BE2C (cell line): ENCODE measurements at regions not wholly inside any gene's neighbourhood (a gene's known extent, or its start where the extent isn't known, plus 50 kb on each side); places are given as distances from the start of the nearest gene placed in this dataset.

Source experiments
- DNase-seq: peaks from one replicate; pipeline ENCODE4 v3.0.0-alpha.2; 2020
- H3K27me3 ChIP-seq: fragments of 250-450 bp; sonication (Bioruptor Pico); 2 replicates; pipeline ENCODE4 v1.5.1; 2020; ENCODE audit warnings: mild to moderate bottlenecking
- H3K36me3 ChIP-seq: fragments of 250-450 bp; sonication (Bioruptor Pico); 2 replicates; pipeline ENCODE4 v1.5.1; 2020; ENCODE audit warnings: mild to moderate bottlenecking
- H3K4me1 ChIP-seq: fragments of 250-450 bp; sonication (Bioruptor Pico); 2 replicates; pipeline ENCODE4 v1.5.1; 2020
- H3K4me3 ChIP-seq: 2 replicates; pipeline ENCODE4 v1.5.1; 2011; ENCODE audit warnings: low read depth, low read length
- H3K9me3 ChIP-seq: fragments of 250-450 bp; sonication (Bioruptor Pico); 2 replicates; pipeline ENCODE4 v1.5.1; 2020
- TF ChIP-seq, protein P1 (sequence below): IDR thresholded peaks from 2 replicates; pipeline ENCODE4 v1.5.1; 2012; ENCODE audit warnings: mild to moderate bottlenecking, low read depth, low read length

DNA sequence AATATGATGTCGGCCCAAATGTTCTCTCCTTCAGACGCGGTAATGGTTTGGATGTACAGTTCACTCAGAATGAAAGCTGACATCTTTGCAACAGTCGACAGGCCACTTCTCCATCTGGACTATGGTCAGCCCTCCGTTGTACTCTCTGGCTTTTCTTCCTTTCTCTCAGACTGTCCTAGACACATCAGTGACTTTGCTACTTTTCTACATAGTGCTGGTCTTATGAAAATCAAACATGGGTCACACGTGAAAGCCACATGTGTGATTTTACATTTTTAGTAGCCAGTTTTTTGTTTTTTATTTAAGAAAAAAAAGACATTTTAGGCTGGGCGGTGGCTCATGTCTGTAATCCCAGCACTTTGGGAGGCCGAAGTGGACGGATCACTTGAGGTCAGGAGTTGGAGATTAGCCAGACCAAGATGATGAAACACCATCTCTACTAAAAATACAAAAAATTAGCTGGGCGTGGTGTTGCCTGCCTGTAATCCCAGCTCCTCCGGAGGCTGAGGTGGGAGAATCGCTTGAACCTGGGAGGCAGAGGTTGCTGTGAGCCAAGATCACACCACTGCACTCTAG, 644.1 kb downstream of the KCNJ2 start:
- Histone ChIP-seq H3K27me3 (peaks cover 2% of the 10 kb centered on the region), H3K9me3 (no peaks in the 10 kb centered on the region), H3K4me1 (no peaks in the 10 kb centered on the region), H3K36me3 (no peaks in the 10 kb centered on the region), H3K4me3 (no peak overlapping the region)
- TF ChIP-seq, protein P1, sequence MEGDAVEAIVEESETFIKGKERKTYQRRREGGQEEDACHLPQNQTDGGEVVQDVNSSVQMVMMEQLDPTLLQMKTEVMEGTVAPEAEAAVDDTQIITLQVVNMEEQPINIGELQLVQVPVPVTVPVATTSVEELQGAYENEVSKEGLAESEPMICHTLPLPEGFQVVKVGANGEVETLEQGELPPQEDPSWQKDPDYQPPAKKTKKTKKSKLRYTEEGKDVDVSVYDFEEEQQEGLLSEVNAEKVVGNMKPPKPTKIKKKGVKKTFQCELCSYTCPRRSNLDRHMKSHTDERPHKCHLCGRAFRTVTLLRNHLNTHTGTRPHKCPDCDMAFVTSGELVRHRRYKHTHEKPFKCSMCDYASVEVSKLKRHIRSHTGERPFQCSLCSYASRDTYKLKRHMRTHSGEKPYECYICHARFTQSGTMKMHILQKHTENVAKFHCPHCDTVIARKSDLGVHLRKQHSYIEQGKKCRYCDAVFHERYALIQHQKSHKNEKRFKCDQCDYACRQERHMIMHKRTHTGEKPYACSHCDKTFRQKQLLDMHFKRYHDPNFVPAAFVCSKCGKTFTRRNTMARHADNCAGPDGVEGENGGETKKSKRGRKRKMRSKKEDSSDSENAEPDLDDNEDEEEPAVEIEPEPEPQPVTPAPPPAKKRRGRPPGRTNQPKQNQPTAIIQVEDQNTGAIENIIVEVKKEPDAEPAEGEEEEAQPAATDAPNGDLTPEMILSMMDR: no peak
- no peak for DNase-seq

DNA sequence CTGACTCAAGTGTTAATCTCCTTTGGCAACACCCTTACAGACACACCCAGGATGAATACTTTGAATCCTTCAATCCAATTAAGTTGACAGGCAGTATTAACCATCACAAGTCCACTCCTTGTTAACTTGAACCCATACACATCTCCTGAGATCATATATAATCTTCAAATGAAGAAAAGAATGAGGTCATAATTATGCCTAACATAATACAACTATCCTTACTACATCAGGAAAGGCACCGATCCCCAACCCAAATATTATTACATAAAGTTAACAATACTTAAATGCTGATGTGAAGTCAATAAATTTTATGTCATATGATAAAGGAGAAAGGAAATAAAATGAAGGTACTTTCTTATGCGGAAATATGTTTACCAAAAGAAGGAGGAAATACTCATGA, 649.9 kb downstream of the KCNJ2 start:
- Histone ChIP-seq H3K27me3 (peaks cover 2% of the 10 kb centered on the region), H3K9me3 (no peaks in the 10 kb centered on the region), H3K4me3 (no peak overlapping the region), H3K4me1 (no peaks in the 10 kb centered on the region), H3K36me3 (no peaks in the 10 kb centered on the region)
- TF ChIP-seq, protein P1: no peak
- no peak for DNase-seq

DNA sequence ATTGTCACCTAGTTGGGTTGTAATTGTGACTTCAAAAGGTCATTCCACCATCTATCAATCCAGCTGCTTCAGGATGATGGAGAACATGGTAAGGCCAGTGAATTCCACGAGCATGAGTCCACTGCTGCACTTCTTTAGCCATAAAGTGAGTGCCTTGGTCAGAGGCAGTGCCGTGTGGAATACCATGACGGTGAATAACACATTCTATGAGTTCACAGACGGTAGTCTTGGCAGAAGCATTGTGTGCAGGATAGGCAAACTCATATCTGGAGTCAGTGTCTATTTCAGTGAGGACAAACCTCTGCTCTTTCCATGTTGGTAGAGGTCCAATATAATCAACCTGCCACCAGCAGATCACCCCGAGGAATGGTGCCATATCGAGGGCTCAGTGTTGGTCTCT, 650.9 kb downstream of the KCNJ2 start:
- Histone ChIP-seq H3K4me1 (no peaks in the 10 kb centered on the region), H3K4me3 (no peak overlapping the region), H3K27me3 (peaks cover under 1% of the 10 kb centered on the region; the same call in 1 of the 2 replicates), H3K9me3 (no peaks in the 10 kb centered on the region), H3K36me3 (no peaks in the 10 kb centered on the region)
- TF ChIP-seq, protein P1: no peak
- DNase-seq: no peak

DNA sequence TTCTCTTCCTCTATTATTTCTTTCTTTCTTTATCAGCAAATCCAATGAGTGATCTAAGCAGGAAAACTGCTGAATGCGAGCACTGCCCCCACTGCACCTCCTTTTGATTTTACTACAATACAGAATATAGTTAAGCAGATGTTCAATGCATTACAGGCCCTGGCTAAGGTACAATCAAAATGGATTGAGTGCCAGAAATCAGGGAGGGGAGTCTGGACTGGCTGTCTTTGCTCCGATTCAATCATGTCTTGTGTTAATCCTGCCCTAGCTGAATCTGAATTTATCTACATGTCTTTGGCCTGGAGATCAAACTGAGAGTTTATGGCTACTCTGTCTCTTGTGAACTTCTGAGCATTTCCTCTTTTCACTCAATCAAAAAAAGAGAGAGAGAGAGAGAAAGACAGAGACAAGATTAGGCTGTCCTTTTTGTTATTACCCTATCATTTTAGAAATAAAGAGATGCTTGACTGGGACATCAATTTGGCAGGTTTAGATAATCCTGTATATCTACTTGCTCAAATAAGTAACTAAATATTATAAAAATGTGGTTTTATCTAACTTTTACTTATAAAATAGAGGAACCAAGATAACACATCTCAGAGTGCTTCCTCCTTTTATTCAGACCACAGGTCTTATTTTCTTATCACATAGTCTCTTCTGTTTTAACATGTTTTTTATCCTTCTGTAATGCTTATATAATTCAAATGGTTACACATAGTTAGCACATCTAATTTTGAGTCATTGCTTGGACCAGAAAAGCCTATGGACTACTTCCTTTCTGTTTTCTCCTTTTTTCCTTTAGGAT, 656.2 kb downstream of the KCNJ2 start:
- no peak for DNase-seq
- TF ChIP-seq, protein P1: no peak
- Histone ChIP-seq H3K9me3 (no peaks in the 10 kb centered on the region), H3K36me3 (no peaks in the 10 kb centered on the region), H3K4me1 (no peaks in the 10 kb centered on the region), H3K27me3 (no peaks in the 10 kb centered on the region), H3K4me3 (no peak overlapping the region)

- TF ChIP-seq, protein P1: no peak
- Histone ChIP-seq H3K36me3 (no peaks in the 10 kb centered on the region), H3K9me3 (no peaks in the 10 kb centered on the region), H3K4me1 (no peaks in the 10 kb centered on the region), H3K27me3 (peaks cover 7% of the 10 kb centered on the region), H3K4me3 (no peak overlapping the region)
- no peak for DNase-seq
Observed at GRCh38 chr17:70829876-70830275, 660.5 kb downstream of the KCNJ2 start.

GRCh38 chr17:70834039-70834438, 664.7 kb downstream of the KCNJ2 start:
- no peaks in the 10 kb centered on the region for H3K9me3 ChIP-seq
- H3K4me1 ChIP-seq: no peaks in the 10 kb centered on the region
- H3K4me3 ChIP-seq: no peak overlapping the region
- TF ChIP-seq, protein P1: no peak
- H3K27me3 ChIP-seq: peaks cover 7% of the 10 kb centered on the region
- no peaks in the 10 kb centered on the region for H3K36me3 ChIP-seq
- no peak for DNase-seq
